ENCODE measurements at regions not wholly inside any gene's neighbourhood (a gene's known extent, or its start where the extent isn't known, plus 50 kb on each side); places are given as distances from the start of the nearest gene placed in this dataset.

- Histone ChIP-seq H3K36me3 (no peaks in the 10 kb centered on the region), H3K9me3 (no peaks in the 10 kb centered on the region), H3K27me3 (replicated peaks in 1 of 7) (peaks cover 0 to 4% (median 0%) of the 10 kb centered on the region in 7 donors), H3K4me1 (peaks cover 0 to 18% (median 6%) of the 10 kb centered on the region in 6 donors), H3K27ac (peak overlapping the region in 1 of 8 donors; percentile 74), H3K4me3 (no peak overlapping the region)
- DNase-seq: no peak
- intact Hi-C loops (cut with DNase I; ENCODE audit: low total_unique reads): no loop called here
- no peak for TF ChIP-seq POLR2AphosphoS5 (IDR thresholded peaks at IDR 0.05)
- no peak for TF ChIP-seq POLR2A (IDR thresholded peaks at IDR 0.05)
- TF ChIP-seq CTCF (IDR thresholded peaks at IDR 0.05 in 8 of 11, conservative IDR thresholded peaks at IDR 0.05 in 3 of 11): no peak
These were observed 51.8 kb downstream of the C11orf96 start for GRCh38 chr11:43994196-43994595.

GRCh38 chr11:43996318-43996717 lies 51.5 kb upstream of the ACCSL start:
- no peak overlapping the region for H3K27ac ChIP-seq
- no peaks in the 10 kb centered on the region for H3K9me3 ChIP-seq
- H3K4me1 ChIP-seq: peaks cover 0 to 10% (median 2%) of the 10 kb centered on the region in 6 donors
- no peak overlapping the region for H3K4me3 ChIP-seq
- intact Hi-C loops (cut with DNase I; ENCODE audit: low total_unique reads): no loop called here
- no peak for DNase-seq
- no peaks in the 10 kb centered on the region for H3K27me3 ChIP-seq (replicated peaks in 1 of 7)
- 78 to 95% (median 90%) methylated on average over 4 of the region's 4 CpGs for WGBS, 5 donors
- no peak for TF ChIP-seq POLR2AphosphoS5 (IDR thresholded peaks at IDR 0.05)
- no peak for TF ChIP-seq POLR2A (IDR thresholded peaks at IDR 0.05)
- no peak for TF ChIP-seq CTCF (IDR thresholded peaks at IDR 0.05 in 8 of 11, conservative IDR thresholded peaks at IDR 0.05 in 3 of 11)
- H3K36me3 ChIP-seq: no peaks in the 10 kb centered on the region

GRCh38 chr11:43997022-43997660 lies 50.6 kb upstream of the ACCSL start:
- no peak for TF ChIP-seq CTCF (IDR thresholded peaks at IDR 0.05 in 8 of 11, conservative IDR thresholded peaks at IDR 0.05 in 3 of 11)
- no peak for TF ChIP-seq POLR2AphosphoS5 (IDR thresholded peaks at IDR 0.05)
- TF ChIP-seq POLR2A (IDR thresholded peaks at IDR 0.05): no peak
- 64 to 77% (median 66%) methylated on average over 15 of the region's 15 CpGs for WGBS, 5 donors
- DNase-seq: peak; percentile 20
- H3K4me1 ChIP-seq: peaks cover 0 to 10% (median 2%) of the 10 kb centered on the region in 6 donors
- H3K4me3 ChIP-seq: no peak overlapping the region
- no peak overlapping the region for H3K27ac ChIP-seq
- peaks cover 0 to 4% (median 0%) of the 10 kb centered on the region in 7 donors for H3K27me3 ChIP-seq (replicated peaks in 1 of 7)
- no peaks in the 10 kb centered on the region for H3K36me3 ChIP-seq
- intact Hi-C loops (cut with DNase I; ENCODE audit: low total_unique reads): no loop called here
- H3K9me3 ChIP-seq: no peaks in the 10 kb centered on the region

All from spleen (tissue), 11 donors.